Neuronal stem cell (in vitro differentiated cells): ENCODE measurements at regions not wholly inside any gene's neighbourhood (a gene's known extent, or its start where the extent isn't known, plus 50 kb on each side); places are given as distances from the start of the nearest gene placed in this dataset.

Experiments used
- DNase-seq: peaks from one replicate; pipeline ENCODE4 v3.0.0-alpha.2; 2013; ENCODE audit warnings: low spot score
- H2AFZ ChIP-seq: one replicate; pipeline ENCODE4 v1.6.1; 2013; ENCODE audit warnings: mild to moderate bottlenecking, low read length, inconsistent platforms
- H2AK5ac ChIP-seq: 2 replicates; pipeline ENCODE4 v1.6.1; 2013; ENCODE audit warnings: low read depth, mild to moderate bottlenecking, inconsistent platforms, low read length, moderate library complexity, mixed read lengths
- H2BK120ac ChIP-seq: 2 replicates; pipeline ENCODE4 v1.6.1; 2013; ENCODE audit warnings: low read depth, mild to moderate bottlenecking, inconsistent platforms, low read length, moderate library complexity, mixed read lengths
- H2BK12ac ChIP-seq: one replicate; pipeline ENCODE4 v1.6.1; 2013; ENCODE audit warnings: low read length, inconsistent platforms
- H2BK15ac ChIP-seq: 2 replicates; pipeline ENCODE4 v1.6.1; 2013; ENCODE audit warnings: mild to moderate bottlenecking, low read length, inconsistent platforms, mixed read lengths
- H2BK5ac ChIP-seq: one replicate; pipeline ENCODE4 v1.6.1; 2013; ENCODE audit warnings: inconsistent platforms, mild to moderate bottlenecking, low read length, moderate library complexity
- H3K14ac ChIP-seq: one replicate; pipeline ENCODE4 v1.6.1; 2013; ENCODE audit warnings: low read length, inconsistent platforms
- H3K18ac ChIP-seq: 2 replicates; pipeline ENCODE4 v1.6.1; 2013; ENCODE audit warnings: low read length, inconsistent platforms
- H3K23ac ChIP-seq: 2 replicates; pipeline ENCODE4 v1.6.1; 2013; ENCODE audit warnings: low read depth, mild to moderate bottlenecking, mixed read lengths, low read length, inconsistent platforms; ENCODE audit not compliant: poor library complexity
- H3K27ac ChIP-seq: replicated peaks from 3 replicates; pipeline ENCODE4 v1.5.1; 2013; ENCODE audit warnings: low read length, inconsistent platforms
- H3K27me3 ChIP-seq, 3 experiments: 2 replicates each; pipeline ENCODE4 v1.6.1; 2013; ENCODE audit warnings: low read length in 3 of 3, mild to moderate bottlenecking in 2 of 3, inconsistent platforms in 1 of 3, low read depth in 1 of 3, mixed read lengths in 1 of 3, moderate library complexity in 1 of 3; ENCODE audit not compliant: control insufficient read depth in 3 of 3, insufficient read depth in 3 of 3
- H3K36me3 ChIP-seq, 2 donors: replicated peaks in 1 of 2; 2 replicates each; pipeline ENCODE4 v1.6.1; 2013; ENCODE audit warnings: low read length in 2 of 2; ENCODE audit not compliant: control insufficient read depth in 2 of 2, insufficient read depth in 2 of 2
- H3K4ac ChIP-seq: 2 replicates; pipeline ENCODE4 v1.6.1; 2013; ENCODE audit warnings: inconsistent platforms, mild to moderate bottlenecking, low read length, moderate library complexity
- H3K4me1 ChIP-seq, 2 donors: 1 replicate in 1 of 2; 2 replicates in 1 of 2; pipeline ENCODE4 v1.6.1; 2013; ENCODE audit warnings: low read length in 2 of 2, low read depth in 1 of 2; ENCODE audit not compliant: control insufficient read depth in 2 of 2, insufficient read depth in 1 of 2
- H3K4me2 ChIP-seq: one replicate; pipeline ENCODE4 v1.6.1; 2013; ENCODE audit warnings: mild to moderate bottlenecking, low read length, inconsistent platforms; ENCODE audit not compliant: insufficient read depth, poor library complexity, severe bottlenecking
- H3K4me3 ChIP-seq, 2 donors: 2 replicates each; pipeline ENCODE4 v1.5.1; 2013; ENCODE audit warnings: low read length in 2 of 2, mild to moderate bottlenecking in 2 of 2, inconsistent platforms in 1 of 2, moderate library complexity in 1 of 2
- H3K79me1 ChIP-seq: one replicate; pipeline ENCODE4 v1.6.1; 2013; ENCODE audit warnings: low read depth, mild to moderate bottlenecking, inconsistent platforms, low read length, moderate library complexity
- H3K9ac ChIP-seq: one replicate; pipeline ENCODE4 v1.6.1; 2013; ENCODE audit warnings: mild to moderate bottlenecking, low read depth, low read length, inconsistent platforms; ENCODE audit not compliant: poor library complexity
- H3K9me3 ChIP-seq, 2 donors: replicated peaks in 1 of 2; 2 replicates each; pipeline versions ENCODE3 to v1.6.1; 2013; ENCODE audit warnings: low read length in 2 of 2, mild to moderate bottlenecking in 2 of 2, inconsistent platforms in 1 of 2, low read depth in 1 of 2, mixed read lengths in 1 of 2, moderate library complexity in 1 of 2; ENCODE audit not compliant: control insufficient read depth in 2 of 2, insufficient read depth in 1 of 2
- H4K8ac ChIP-seq: one replicate; pipeline ENCODE4 v1.6.1; 2013; ENCODE audit warnings: low read depth, mild to moderate bottlenecking, inconsistent platforms, low read length, moderate library complexity
- H4K91ac ChIP-seq: one replicate; pipeline ENCODE4 v1.6.1; 2013; ENCODE audit warnings: low read length, low read depth, mild to moderate bottlenecking, inconsistent platforms; ENCODE audit not compliant: poor library complexity
- WGBS, 2 donors: extraction: QIAGEN DNeasy Blood & Tissue Kit; methylation state at CpG; one replicate each; pipeline ENCODE4 v1.1.7; 2013; ENCODE audit warnings: missing lambda C conversion rate in 2 of 2, mixed read lengths in 1 of 2; ENCODE audit not compliant: insufficient read length in 2 of 2, insufficient replicate concordance in 1 of 2; ENCODE audit errors: extremely low coverage in 2 of 2; 5-methylcytosine and 5-hydroxymethylcytosine counted together

- H3K4me3 ChIP-seq: no peak overlapping the region
- H3K9ac ChIP-seq: no peak overlapping the region
- no peak overlapping the region for H2BK120ac ChIP-seq
- no peak overlapping the region for H2BK12ac ChIP-seq
- no peak overlapping the region for H3K14ac ChIP-seq
- H3K23ac ChIP-seq: no peak overlapping the region
- no peaks in the 10 kb centered on the region for H3K36me3 ChIP-seq
- no peak overlapping the region for H4K8ac ChIP-seq
- no peak overlapping the region for H4K91ac ChIP-seq
- H3K4me2 ChIP-seq: no peak overlapping the region
- no CpG with 5 or more reads among the region's 1 CpG for WGBS, 2 donors
- H2AFZ ChIP-seq: no peak overlapping the region
- no peak overlapping the region for H2BK5ac ChIP-seq
- H3K4me1 ChIP-seq: peaks cover 0 to 8% of the 10 kb centered on the region in 2 donors
- H3K27me3 ChIP-seq: no peaks in the 10 kb centered on the region
- no peak overlapping the region for H3K4ac ChIP-seq
- no peak overlapping the region for H2BK15ac ChIP-seq
- H3K27ac ChIP-seq: no peak overlapping the region
- no peak overlapping the region for H2AK5ac ChIP-seq
- H3K79me1 ChIP-seq: no peaks in the 10 kb centered on the region
- peaks cover 2 to 9% of the 10 kb centered on the region in 2 donors for H3K9me3 ChIP-seq
- no peak for DNase-seq
- no peak overlapping the region for H3K18ac ChIP-seq
These were observed 81.2 kb upstream of the ITGB1 start for GRCh38 chr10:33039181-33039580.

GRCh38 chr10:33038672-33039071 is 80.6 kb upstream of the ITGB1 start:
- H3K9ac ChIP-seq: no peak overlapping the region
- H2AFZ ChIP-seq: no peak overlapping the region
- WGBS, 2 donors: no CpG with 5 or more reads among the region's 7 CpGs

GRCh38 chr10:33037726-33038125 is 79.7 kb upstream of the ITGB1 start:
- peaks cover 2 to 9% of the 10 kb centered on the region in 2 donors for H3K9me3 ChIP-seq
- peaks cover 0 to 8% of the 10 kb centered on the region in 2 donors for H3K4me1 ChIP-seq
- H3K27me3 ChIP-seq: peaks cover 0 to 3% (median 0%) of the 10 kb centered on the region in 3 experiments
- no peak overlapping the region for H2BK15ac ChIP-seq
- no peaks in the 10 kb centered on the region for H3K36me3 ChIP-seq
- H4K8ac ChIP-seq: no peak overlapping the region
- H3K9ac ChIP-seq: no peak overlapping the region
- no peak overlapping the region for H3K4me2 ChIP-seq
- H2AFZ ChIP-seq: no peak overlapping the region
- DNase-seq: no peak
- no peak overlapping the region for H3K4ac ChIP-seq
- H3K4me3 ChIP-seq: peak overlapping the region in 1 of 2 donors; percentile 27
- H3K18ac ChIP-seq: peak overlapping the region; percentile 66
- no peak overlapping the region for H3K14ac ChIP-seq
- no peaks in the 10 kb centered on the region for H3K79me1 ChIP-seq
- WGBS, 2 donors: no CpG with 5 or more reads among the region's 8 CpGs
- H2BK12ac ChIP-seq: peak overlapping the region; percentile 87
- no peak overlapping the region for H4K91ac ChIP-seq
- H3K23ac ChIP-seq: no peak overlapping the region
- no peak overlapping the region for H2BK120ac ChIP-seq
- no peak overlapping the region for H2AK5ac ChIP-seq
- H2BK5ac ChIP-seq: no peak overlapping the region
- H3K27ac ChIP-seq: no peak overlapping the region

More at GRCh38 chr10:33038672-33039071, 80.6 kb upstream of the ITGB1 start:
- H4K8ac ChIP-seq: no peak overlapping the region
- no peaks in the 10 kb centered on the region for H3K27me3 ChIP-seq
- H3K4me2 ChIP-seq: no peak overlapping the region
- no peak overlapping the region for H3K4me3 ChIP-seq
- no peaks in the 10 kb centered on the region for H3K79me1 ChIP-seq
- no peak overlapping the region for H2BK120ac ChIP-seq
- no peak overlapping the region for H2BK5ac ChIP-seq
- no peak overlapping the region for H3K23ac ChIP-seq
- peaks cover 2 to 9% of the 10 kb centered on the region in 2 donors for H3K9me3 ChIP-seq
- no peaks in the 10 kb centered on the region for H3K36me3 ChIP-seq
- H3K27ac ChIP-seq: no peak overlapping the region
- no peak overlapping the region for H2AK5ac ChIP-seq
- no peak overlapping the region for H2BK12ac ChIP-seq
- no peak overlapping the region for H3K4ac ChIP-seq
- DNase-seq: no peak
- no peak overlapping the region for H4K91ac ChIP-seq
- no peak overlapping the region for H3K14ac ChIP-seq
- H2BK15ac ChIP-seq: no peak overlapping the region
- peaks cover 0 to 8% of the 10 kb centered on the region in 2 donors for H3K4me1 ChIP-seq
- no peak overlapping the region for H3K18ac ChIP-seq

- no peak overlapping the region for H3K4ac ChIP-seq
- H2BK12ac ChIP-seq: peak overlapping the region; percentile 84
- H2BK120ac ChIP-seq: no peak overlapping the region
- no peaks in the 10 kb centered on the region for H3K36me3 ChIP-seq
- H2AK5ac ChIP-seq: no peak overlapping the region
- peaks cover 0 to 5% (median 0%) of the 10 kb centered on the region in 3 experiments for H3K27me3 ChIP-seq
- H3K18ac ChIP-seq: peak overlapping the region; percentile 80
- H3K23ac ChIP-seq: peak overlapping the region; percentile 43
- no peak overlapping the region for H2AFZ ChIP-seq
- no peak for DNase-seq
- no CpG with 5 or more reads among the region's 16 CpGs for WGBS, 2 donors
- peak overlapping the region; percentile 49 for H2BK15ac ChIP-seq
- H3K4me3 ChIP-seq: no peak overlapping the region
- peak overlapping the region; percentile 94 for H3K14ac ChIP-seq
- no peak overlapping the region for H3K9ac ChIP-seq
- peak overlapping the region; percentile 53 for H2BK5ac ChIP-seq
- no peak overlapping the region for H3K4me2 ChIP-seq
- H3K9me3 ChIP-seq: peaks cover 2 to 9% of the 10 kb centered on the region in 2 donors
- H4K8ac ChIP-seq: peak overlapping the region; percentile 65
- peaks cover 0 to 8% of the 10 kb centered on the region in 2 donors for H3K4me1 ChIP-seq
- no peak overlapping the region for H3K27ac ChIP-seq
- H4K91ac ChIP-seq: no peak overlapping the region
- H3K79me1 ChIP-seq: no peaks in the 10 kb centered on the region
These were observed 78.6 kb upstream of the ITGB1 start for GRCh38 chr10:33036670-33037069.
